HG02798 (cell line): ENCODE measurements at regions not wholly inside any gene's neighbourhood (a gene's known extent, or its start where the extent isn't known, plus 50 kb on each side); places are given as distances from the start of the nearest gene placed in this dataset.

Source experiments
- ATAC-seq: cut with Tn5 transposase; IDR thresholded peaks from one replicate; pipeline ENCODE4 v1.9.1; 2021; ENCODE audit warnings: mild to moderate bottlenecking; ENCODE audit not compliant: unreplicated experiment, poor library complexity

DNA sequence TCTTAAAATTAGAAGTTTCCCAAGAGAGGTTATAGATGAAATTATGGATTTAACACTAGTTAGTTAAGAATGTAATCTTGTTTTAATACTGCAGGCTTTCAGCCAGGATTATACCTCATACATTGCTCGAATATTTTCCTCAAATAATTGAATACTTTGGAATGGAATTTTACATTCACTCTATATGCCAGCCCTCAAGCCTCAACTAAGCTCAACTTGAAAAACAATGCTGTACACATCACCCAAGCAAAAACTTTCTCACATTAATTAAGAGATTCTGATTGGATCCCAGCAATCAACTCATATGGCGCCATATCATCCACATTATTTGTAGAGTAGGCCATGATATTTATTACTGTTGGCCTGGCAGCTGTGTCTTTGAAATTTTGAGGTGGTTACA lies 710.7 kb upstream of the ADAMTS5 start:
- no peak for ATAC-seq

DNA sequence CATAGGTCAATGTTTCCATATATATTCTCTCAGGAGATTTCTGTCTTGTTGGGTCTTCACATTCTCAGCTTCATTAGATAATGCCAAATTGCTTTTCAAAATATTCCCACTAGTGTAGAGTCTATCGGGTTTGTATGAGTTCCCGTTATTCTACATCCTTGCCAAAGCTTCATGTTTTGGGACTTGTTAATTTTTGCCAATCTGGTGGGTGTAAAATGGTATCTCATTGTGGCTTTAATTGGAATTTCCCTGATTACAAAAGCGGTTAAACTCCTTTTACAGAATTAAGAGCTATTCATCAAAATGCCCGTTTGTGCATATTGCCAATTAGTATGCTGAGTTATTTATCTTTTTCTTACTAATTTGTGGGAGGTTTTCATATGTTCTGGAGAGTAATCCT lies 708.4 kb upstream of the ADAMTS5 start:
- no peak for ATAC-seq

DNA sequence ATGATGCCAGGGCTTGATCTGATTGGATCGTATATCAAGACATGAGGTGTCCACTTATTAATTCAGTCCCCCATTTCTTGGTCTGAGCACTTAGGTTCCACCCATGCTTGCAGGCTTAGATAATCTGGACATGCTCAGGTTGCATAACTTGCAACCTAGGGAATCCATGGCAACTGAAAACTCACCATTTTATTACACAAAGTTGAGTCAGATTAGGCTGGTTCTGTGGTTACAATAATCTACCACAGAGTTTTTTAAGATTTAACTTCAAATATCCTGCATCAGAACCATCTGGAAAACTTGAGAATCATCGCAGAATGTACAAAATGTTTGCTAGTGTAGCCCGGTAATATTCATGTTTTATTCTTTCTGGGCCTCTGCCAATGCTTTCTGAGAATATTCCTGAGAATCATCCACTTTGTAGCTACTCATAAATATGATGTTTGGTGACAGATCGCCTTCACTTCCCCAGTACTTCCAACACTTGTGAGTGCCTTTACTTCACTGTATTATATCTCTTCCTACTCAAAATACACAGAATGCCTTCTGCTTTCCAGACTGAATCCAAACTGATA lies 707.2 kb upstream of the ADAMTS5 start:
- ATAC-seq = no peak

DNA sequence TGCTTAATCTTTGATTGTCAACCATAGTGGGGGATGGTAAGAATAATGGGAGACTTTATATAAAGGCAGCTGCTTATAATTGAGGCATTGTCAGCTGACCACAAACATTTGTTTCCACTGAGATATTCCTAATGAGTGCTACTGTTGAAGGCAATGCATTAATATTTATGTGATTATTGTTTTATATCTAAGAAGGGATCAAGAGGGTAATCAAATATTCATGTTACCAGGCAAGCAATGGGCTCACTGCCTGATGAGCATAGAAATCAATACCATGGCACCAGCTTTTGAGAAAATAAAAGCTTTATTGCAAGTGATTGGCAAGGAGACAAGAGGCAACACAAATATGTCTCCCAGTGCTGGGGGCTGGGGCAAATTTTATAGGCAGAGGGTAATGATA lies 706.7 kb upstream of the ADAMTS5 start:
- ATAC-seq = no peak

DNA sequence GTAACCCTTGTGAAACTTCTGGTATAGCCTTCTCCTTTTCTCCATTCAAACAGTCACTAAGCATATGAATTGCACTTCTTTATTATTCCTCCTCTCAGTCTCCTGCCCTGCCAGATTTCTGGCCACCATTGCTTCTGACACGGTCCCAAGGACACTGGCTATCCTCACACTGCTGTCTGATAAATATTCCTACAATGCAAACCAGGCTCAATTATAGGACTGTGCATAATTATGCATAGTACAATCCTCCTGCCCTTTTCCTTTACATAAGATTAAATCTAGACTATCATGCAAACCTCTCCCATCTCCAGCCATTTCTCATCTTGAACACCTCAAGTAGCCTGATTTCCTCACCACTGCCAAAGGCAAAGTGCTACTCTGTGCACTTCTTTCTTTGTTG lies 704.3 kb upstream of the ADAMTS5 start:
- no peak for ATAC-seq

DNA sequence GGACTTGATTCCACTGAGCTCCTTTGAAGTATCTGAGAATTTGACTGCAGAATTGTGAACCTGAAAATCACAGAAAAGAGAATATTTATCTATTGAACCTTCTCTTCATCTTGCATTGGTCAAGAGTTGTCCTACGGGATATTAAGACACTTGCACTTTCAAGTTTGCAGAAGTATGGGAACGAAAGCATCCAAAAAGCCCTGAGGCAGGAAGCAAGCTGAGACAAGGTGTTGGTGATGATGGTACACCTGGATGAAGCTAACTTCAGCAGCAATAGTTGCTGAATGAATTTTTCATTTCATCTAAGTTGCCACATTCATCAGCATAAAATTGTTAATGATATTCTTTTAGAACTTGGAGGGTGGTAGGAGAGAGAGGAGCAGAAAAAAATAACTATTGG lies 686.6 kb upstream of the ADAMTS5 start:
- no peak for ATAC-seq

DNA sequence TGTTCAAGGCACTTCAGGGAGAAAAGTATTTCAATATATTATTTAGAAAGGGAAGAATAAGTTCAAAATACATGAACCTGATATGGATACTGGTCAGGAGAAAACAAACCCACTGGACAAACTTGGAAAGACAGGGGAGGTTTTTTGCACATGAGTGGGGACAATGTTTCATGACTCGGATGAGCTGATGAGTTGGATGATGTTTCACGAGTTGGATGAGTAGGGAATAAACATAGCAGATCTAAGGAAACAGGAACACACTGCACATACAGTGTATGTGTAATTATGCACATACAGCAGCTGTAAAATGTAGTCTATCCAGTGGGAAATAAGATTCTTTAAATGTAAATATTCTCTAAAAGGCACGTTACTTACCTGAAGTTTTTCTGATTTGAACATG lies 682.9 kb upstream of the ADAMTS5 start:
- ATAC-seq = no peak

DNA sequence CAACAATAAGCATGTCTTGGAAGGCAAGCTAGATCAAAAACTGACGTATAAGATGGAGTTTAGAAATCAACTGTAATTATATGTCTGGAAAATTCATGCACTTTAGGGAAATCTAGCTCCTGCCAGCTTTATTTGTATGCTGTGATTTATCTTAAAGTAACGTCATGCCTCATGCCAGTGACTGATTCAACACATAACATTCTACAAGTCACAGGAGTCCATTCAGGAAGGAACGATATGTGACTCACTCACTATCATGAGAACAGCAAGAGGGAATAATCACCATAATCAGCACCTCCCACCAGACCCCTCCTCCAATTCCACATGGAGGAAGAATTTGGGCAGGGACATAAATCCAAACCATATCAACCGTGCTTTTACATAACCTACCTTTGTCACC lies 682.4 kb upstream of the ADAMTS5 start:
- ATAC-seq = no peak

DNA sequence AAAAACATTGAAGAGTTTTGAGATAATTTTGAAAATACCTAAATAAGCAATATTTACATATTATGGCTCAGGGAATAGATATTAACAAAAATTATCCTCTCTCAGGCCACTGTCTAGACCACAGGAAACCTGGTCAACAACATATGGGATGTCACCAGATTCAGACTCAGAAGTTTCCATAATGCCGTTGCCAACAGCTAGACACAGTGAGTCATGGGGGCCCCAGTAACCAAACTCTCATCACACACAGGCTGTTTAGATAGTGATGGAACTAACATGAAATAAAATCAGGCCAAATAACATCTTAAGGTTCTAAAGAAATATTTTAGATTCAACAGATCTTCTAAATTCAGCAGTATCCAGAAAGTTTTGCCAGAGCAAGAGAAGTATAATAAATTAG lies 681.7 kb upstream of the ADAMTS5 start:
- ATAC-seq = no peak

DNA sequence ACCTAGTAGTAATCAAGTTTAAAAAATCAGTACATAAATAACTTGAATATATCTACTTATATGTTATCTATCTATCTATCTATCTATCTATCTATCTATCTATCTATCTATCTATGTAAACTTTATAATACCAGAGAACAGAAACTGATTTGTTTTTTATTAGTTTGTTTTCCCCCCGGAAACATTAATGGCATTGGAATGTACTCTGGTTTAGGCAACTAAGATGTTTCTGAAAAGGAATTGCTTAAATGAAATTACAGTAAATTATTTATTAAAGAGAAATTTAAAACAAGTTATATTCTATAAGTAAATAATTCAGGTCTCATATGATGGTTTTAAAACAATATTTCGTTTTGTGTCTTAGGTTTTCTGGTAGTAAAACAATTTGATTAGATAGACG lies 681.0 kb upstream of the ADAMTS5 start:
- no peak for ATAC-seq

DNA sequence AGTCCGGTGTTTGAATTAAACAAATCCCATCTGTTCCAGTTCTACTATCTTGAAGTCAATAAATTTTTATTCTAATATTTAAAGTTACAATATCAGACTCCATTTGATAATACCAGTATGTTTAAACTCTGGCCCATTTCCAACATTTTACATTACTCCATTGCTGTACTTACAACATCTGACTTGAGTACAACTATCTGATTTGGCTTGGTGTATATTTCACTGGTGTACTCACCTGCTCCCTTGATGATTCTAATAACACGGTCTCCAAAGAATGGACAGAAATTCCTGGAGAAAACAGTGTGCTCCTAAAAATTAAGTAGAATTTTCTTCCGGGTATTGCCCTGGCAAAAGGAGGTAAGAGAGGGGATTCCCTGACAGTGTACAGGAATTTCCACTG lies 680.5 kb upstream of the ADAMTS5 start:
- no peak for ATAC-seq

DNA sequence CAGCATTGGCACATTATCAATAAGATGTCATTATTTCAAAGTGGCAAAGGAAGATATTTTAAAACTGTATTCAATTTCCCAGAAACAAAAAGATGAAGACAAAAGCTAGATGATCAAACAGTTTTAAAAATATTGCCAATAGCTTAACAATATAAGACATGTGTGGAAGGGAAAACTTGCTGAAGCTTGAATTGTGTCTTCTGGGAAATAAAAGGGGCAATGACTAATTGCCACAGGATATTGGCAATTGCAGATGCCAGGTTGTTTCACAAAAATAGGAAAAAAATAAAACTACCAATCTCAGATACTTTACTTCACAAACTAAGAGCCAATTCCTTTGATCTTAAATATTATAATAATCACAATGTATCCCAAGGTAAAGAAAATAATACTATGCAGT lies 679.8 kb upstream of the ADAMTS5 start:
- ATAC-seq = no peak

DNA sequence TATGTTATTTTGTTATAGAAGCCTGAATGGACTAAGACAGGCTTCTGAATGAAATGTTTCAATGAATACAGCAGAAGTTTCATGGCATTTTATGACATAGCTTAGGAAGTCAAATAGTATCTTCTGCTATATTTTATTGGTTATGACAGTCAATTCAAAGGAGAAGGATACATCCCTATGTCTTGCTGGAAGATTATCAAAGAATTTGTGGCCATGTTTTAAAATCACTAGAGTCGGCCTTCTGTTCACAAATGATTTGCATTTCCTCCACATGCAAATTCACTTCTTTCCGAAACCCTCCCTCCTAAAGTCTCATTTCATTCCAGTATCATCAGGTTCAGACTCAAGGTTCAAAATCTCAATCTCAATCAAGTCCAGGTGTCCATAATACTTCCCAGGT lies 679.2 kb upstream of the ADAMTS5 start:
- ATAC-seq = no peak

DNA sequence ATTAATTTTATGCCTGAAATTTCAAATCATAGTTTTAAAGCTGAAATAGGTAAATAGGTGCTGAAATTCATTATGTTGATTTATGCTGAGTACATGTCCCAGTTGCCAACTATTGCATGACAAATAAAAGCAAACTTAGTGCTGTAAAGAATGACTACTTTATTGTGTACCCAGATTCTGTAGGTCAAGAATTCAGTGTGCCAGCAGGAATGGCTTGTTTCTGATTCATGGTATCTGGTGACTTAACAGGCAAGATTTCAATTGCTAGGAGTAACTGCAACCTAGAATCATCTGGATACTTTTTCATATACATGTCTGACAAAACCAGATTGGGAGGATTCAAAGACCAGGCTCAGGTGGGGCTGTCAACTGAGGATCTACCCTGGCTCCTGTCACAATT lies 678.4 kb upstream of the ADAMTS5 start:
- ATAC-seq = no peak

DNA sequence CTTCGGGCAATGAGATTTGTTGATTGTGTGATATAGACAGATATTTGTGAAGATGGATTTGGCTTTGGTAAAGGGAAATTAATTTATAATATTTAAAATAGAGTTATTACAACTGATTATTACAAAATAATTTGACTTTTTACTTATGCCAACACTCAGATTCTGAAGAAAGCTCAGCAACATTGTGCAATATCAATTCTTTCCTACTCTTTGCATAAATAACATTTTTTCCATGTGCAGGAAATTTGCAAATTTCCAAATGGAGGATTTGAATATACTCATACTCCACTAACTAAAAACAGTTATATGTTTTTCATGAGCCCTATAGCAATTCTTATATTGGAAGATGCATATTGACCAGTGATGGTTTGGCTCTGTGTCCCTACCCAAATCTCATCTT lies 676.4 kb upstream of the ADAMTS5 start:
- no peak for ATAC-seq

DNA sequence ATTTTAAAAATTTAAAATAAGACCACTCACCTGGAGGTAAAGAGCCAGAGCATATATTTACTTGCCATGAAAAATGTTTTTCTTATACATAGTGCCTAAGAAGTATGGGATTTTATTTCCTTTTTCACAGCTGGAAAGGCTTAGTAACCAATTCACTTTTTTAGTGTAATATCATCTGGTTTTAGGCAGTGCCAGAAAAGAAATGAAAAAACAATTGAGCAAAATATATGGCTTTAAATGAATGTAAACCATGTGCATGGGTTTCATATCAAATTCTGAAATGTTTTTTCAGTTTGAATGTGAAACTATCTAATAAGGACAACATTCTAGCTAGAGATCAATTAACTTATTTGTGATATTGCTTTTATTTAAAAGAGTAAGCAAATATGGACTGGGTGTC lies 672.4 kb upstream of the ADAMTS5 start:
- ATAC-seq = no peak

DNA sequence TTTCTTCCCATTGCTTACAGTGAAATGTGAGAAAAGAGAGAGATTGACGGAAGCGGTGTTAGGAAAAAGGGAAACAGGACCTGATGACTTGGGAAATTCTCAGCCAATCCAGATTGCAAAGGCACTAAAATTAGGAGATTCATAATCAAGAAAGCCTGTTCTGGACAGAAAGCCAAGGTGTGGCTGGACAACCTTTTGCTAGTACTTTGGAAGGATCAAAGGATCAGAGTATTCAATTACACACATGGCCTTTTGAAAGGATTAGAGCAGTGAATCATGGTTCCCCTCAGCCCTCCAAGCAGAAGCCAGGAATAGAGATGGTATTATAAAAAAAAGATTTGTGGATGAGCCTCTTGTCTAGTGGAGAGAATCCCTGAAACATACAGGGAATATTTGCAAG lies 669.8 kb upstream of the ADAMTS5 start:
- no peak for ATAC-seq

DNA sequence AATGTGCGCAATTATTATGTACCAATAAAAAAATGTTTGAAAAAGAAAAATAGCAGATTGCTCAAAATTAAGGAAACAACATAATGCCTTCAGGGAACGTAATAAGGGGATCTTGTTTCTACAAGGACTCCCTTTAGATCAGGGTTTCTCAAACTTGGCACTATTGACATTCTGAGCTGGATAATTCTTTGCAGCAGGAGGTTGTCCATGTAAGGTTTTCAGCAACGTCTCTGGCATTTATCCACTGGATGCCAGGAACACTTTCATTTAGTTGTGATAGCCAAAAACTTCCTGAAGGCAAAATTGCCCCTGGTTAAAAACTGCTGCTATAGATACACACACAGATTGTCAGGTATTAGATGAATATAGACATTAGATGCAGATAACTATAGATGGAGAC lies 666.7 kb upstream of the ADAMTS5 start:
- ATAC-seq = no peak

DNA sequence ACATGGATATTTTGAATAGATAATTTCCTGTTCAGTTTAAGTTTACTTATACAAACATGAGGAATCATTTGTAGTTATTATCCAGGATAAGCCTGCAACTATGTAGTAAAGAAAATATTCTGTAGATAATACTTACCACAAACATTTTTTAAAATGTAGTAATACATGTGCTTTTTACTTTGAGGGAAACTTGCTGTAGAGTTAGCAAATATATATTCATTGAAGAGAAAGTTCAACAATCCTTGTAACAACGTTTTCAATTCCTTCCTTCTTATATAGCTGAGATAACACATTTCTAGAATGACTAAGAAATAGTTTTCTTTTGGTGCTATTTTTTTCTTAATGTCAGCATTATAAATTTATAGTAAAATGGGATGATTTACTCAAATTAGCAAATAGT lies 664.6 kb upstream of the ADAMTS5 start:
- no peak for ATAC-seq

DNA sequence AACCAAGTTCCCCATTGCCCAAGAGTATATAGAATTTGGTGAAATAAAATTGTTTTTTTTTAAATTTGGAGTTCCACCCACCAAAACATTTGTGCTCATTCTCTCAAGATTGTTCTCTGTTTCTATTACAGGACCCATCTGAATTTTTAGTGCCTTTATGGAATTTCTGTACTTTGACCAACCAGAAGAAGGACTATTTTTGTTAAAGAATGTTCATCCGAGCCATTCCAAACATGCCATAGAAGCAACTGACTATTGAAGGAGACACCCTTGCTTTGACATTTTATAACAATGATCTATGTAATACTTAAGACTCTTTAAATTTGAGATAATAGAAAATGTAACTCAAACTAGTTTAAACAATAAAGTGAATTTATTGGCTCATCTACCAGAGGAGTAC lies 655.7 kb upstream of the ADAMTS5 start:
- ATAC-seq = no peak

DNA sequence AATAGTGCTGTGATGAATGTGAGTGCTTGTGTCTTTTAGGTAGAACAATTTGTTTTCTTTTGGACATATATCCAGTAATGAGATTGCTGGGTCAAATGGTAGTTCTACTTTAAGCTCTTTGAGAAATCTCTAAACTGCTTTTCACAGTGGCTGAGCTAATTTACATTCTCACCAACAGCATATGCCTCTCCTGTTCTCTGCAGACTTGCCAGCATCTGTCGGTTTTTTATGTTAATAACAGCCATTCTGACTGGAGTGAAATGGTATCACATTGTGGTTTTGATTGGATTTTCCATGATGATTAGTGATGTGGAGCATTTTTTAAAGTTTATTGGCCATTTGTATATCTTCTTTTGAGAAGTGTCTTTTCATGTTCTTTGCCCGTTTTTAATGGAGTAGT lies 647.3 kb upstream of the ADAMTS5 start:
- ATAC-seq = no peak

DNA sequence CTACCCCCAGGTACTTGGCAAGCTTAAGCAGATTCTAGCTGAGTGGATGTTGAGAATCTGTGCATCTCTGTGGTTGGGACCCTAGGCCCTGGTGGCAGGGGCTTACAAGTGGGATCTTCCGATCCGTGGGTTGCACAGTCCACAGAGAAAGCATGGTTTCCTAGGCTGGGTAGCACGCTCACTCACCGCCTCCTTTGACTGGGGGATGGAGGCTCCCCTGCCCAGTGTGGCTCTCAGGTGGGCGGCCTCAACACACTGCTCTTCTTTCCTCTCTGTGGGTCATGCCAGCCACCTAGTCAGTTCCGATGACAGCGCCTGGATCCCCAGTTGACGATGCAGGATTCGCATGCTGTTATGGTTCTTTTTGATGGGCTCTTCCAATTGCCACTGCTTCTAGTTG lies 639.5 kb upstream of the ADAMTS5 start:
- no peak for ATAC-seq

DNA sequence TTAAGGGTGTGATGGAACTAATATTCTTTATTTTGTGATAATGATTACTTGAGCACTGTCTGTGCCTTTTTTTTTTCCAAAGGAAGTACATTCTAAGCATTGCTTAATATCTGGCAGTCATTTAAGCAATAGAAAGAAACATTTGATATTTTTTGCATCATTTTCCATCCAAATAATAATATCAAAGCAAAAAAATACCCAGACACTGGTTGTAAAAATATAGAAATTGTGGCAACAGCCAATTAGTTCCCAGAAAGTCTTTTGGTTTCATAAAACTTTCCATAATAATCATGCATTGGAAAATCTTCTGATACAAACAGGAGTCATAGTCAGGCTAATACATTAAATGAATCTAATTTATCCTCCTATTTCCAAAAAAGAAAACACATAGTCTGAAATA lies 629.3 kb upstream of the ADAMTS5 start:
- no peak for ATAC-seq
